Upper lobe of left lung (tissue), 4 donors: ENCODE measurements at regions not wholly inside any gene's neighbourhood (a gene's known extent, or its start where the extent isn't known, plus 50 kb on each side); places are given as distances from the start of the nearest gene placed in this dataset.

Source experiments
- POLR2A ChIP-seq, 4 donors: fragments of 450-650 bp; IDR thresholded peaks; one replicate each; pipeline ENCODE4 v1.5.1; 2016 to 2017; ENCODE audit warnings: antibody characterized with exemption in 4 of 4, mild to moderate bottlenecking in 2 of 4
- TF ChIP-seq, protein P1 (sequence below), 6 experiments: fragments of 450-650 bp in 4 of 6; fragments of 200-600 bp in 2 of 6; sonication (generic) in 2 of 6; IDR thresholded peaks; one replicate each; pipeline ENCODE4 v1.5.1; 2016 to 2019; ENCODE audit warnings: antibody characterized with exemption in 6 of 6

DNA sequence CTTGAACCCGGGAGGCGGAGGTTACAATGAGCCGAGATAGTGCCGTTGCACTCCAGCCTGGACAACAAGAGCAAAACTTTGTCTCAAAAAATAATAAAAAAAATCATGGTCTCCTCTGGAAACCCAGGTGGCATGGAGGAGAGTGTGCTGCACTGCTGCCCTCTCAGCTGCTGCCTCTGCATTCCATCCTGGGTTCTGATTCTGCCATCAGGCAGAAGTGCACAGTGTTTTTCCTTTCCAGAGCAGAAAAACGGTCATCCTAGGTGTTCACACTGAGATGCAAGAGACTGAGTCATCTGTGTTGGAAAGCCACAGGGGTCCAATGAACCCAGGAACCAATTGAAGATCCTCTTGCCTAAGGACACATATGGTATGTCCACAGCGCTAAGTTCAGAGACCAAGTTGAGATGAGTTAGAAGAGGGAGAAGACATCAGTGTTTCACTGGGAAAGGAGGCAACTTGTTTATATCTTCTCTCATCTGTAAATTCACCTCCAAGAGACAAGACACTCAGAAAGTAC is 88.8 kb upstream of the DMRT1 start:
- no peak for TF ChIP-seq POLR2A (IDR thresholded peaks at IDR 0.05)
- TF ChIP-seq, protein P1, sequence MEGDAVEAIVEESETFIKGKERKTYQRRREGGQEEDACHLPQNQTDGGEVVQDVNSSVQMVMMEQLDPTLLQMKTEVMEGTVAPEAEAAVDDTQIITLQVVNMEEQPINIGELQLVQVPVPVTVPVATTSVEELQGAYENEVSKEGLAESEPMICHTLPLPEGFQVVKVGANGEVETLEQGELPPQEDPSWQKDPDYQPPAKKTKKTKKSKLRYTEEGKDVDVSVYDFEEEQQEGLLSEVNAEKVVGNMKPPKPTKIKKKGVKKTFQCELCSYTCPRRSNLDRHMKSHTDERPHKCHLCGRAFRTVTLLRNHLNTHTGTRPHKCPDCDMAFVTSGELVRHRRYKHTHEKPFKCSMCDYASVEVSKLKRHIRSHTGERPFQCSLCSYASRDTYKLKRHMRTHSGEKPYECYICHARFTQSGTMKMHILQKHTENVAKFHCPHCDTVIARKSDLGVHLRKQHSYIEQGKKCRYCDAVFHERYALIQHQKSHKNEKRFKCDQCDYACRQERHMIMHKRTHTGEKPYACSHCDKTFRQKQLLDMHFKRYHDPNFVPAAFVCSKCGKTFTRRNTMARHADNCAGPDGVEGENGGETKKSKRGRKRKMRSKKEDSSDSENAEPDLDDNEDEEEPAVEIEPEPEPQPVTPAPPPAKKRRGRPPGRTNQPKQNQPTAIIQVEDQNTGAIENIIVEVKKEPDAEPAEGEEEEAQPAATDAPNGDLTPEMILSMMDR (IDR thresholded peaks at IDR 0.05): no peak
